GM21423 (cell line): ENCODE measurements at regions not wholly inside any gene's neighbourhood (a gene's known extent, or its start where the extent isn't known, plus 50 kb on each side); places are given as distances from the start of the nearest gene placed in this dataset.
"Not testable (repeated sequence)": the region's sequence is repeated elsewhere in the genome, so short reads cannot be mapped to it uniquely, and the experiment has no call there.

ENCODE experiments used
- ATAC-seq: cut with Tn5 transposase; IDR thresholded peaks from one replicate; pipeline ENCODE4 v1.9.1; 2021; ENCODE audit warnings: mild to moderate bottlenecking, moderate library complexity; ENCODE audit not compliant: unreplicated experiment

DNA sequence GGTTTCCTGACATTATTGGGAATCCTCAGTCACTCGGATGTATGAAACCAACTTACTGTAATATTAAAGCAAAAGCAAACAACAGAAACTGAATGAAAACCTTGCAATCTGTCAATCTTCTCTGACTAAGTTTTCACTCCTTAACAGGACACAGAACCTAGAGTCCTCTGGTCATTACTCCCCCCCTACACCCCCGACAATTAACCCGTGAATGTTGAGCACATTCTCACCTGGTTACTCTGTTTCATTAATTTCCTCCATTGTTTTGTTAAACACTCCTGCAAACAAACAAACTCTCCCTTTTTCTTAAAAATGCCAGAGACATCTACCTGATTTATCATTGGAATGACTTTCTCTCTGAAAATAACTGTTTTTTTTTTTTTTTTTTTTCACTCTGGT lies 469.0 kb upstream of the PRKX start:
- no peak for ATAC-seq

DNA sequence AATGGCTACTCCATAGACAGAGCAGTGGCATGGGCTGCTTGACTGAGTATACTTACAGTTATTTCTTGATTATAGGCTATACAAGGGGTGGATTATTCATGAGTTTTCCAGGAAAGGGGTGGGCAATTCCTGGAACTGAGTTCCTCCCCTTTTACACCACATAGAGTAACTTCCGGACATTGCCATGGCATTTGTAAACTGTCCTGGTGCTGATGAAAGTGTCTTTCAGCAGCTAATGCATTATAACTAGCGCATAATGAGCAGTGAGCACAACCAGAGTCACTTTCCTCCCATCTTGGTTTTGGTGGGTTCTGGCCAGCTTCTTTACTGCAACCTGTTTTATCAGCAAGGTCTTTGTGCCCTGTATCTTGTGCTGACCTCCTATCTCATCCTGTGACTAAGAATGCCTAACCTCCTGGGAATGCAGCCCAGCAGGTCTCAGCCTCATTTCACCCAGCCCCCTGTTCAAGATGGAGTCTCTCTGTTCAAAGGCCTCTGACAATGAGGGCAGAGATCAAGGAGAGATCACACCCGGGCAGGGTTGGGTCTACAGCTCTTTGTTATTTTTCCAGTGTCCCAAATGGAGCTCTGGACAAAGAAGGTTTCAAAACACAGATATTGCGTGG lies 468.4 kb upstream of the PRKX start:
- no peak for ATAC-seq

DNA sequence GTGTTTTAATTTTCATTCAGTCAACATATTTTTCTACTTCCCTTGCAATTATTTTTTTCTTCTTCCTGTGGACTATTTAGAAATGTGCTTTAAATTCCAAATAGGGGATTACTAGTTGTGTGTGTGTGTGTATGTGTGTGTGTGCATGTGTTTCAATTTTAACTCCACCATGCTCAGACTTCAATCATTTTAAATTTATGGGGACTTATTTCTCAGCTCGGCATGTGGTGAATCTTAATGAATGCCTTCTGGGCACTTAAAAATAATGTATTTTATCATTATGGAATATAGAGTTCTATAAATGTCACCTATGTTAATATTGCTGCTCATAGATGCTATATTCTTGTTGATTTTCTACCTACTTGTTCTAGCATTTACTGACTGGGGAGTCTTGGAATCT lies 465.6 kb upstream of the PRKX start:
- no peak for ATAC-seq

DNA sequence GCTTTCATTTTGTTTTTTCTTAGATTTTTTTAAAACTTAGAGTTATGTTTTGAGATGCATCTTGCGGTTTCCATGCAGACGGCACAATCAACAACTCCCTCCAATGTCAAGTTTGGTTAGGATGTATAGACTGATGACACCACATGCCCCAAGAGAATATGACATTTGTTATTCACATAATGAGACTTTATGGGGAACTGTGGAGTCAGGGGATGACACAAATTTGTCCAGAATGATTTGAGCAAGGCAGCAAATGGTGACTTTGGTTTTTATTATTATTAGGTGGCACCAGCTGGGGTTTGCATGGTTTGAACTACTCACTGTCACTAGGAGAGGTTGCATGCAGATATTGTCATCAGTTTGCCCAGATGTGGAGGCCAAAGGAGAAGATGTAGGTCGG lies 461.8 kb upstream of the PRKX start:
- ATAC-seq, result no peak

DNA sequence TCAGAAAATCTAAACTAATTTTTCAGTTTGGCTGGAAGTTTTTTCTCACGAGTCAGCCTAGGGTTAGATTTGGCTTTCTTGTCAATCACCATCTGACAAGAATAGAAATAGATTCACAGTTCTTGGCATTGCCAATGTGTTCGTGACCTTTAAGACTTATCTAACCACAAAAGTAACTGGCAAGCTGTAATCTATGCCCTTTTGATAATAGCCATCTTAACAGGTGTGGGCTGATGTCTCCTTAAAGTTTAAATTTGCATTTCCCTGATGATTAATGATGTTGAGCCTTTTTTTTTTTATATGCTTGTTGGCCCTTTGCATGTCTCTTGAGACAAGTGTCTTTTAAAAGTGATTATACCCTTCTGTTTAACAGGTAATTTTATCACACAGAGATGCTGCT lies 460.3 kb upstream of the PRKX start:
- no peak for ATAC-seq

DNA sequence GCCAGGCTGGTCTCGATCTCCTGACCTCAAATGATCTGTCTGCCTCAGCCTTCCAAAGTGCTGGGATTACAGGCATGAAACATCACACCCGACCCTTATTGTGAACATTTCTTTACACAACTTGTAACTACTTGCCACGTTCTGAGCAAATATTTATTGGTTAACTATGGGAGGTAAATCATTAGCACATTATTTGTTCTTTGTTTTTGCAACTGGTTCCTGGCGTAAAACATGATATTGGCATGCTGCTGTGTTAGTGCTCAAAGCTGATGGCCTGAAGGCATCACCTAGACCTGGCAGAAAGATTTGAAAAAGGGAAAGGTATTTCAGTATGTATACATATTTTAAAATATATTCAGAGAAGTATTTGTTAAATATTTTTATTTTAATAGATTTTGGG lies 438.3 kb upstream of the PRKX start:
- ATAC-seq, result no peak

DNA sequence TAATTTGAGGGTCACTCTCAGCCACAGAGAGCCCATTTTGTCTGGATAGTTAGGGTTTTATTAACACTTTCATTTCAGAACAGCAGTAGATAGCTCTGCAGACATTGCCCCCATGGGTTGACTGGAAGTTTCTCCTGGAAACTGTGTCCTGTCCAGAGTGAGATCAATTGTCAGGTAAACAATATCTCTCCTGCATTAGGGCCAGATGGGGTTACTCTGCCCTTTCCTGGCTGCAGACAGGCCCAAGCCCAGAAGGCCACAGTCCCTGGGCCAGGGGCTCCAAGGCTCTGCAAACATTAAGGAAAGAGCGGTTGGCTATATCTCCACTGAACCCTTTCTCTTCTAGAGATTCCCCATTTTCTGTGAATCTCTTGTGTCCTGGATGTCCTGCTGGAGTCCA lies 436.8 kb upstream of the PRKX start:
- ATAC-seq, result no peak

DNA sequence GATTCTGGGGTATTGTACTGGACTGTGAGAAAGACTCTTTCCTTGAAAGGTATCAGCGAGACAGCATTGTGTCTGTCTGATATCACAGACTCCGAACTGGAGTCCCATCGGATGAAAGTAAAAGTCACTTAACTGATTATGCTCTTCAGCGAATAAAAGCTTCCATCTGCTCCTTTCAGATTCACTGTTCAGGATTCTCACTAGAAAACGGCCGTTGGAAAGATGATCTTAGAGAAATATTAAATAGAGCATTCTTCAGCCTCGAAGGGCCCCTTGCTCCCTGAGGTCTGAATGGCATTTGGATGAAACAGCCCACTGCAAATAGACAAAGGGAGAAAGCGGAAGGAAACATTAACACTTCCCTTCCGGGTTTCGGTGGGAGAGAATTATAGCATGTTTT lies 416.2 kb upstream of the PRKX start:
- no peak for ATAC-seq

DNA sequence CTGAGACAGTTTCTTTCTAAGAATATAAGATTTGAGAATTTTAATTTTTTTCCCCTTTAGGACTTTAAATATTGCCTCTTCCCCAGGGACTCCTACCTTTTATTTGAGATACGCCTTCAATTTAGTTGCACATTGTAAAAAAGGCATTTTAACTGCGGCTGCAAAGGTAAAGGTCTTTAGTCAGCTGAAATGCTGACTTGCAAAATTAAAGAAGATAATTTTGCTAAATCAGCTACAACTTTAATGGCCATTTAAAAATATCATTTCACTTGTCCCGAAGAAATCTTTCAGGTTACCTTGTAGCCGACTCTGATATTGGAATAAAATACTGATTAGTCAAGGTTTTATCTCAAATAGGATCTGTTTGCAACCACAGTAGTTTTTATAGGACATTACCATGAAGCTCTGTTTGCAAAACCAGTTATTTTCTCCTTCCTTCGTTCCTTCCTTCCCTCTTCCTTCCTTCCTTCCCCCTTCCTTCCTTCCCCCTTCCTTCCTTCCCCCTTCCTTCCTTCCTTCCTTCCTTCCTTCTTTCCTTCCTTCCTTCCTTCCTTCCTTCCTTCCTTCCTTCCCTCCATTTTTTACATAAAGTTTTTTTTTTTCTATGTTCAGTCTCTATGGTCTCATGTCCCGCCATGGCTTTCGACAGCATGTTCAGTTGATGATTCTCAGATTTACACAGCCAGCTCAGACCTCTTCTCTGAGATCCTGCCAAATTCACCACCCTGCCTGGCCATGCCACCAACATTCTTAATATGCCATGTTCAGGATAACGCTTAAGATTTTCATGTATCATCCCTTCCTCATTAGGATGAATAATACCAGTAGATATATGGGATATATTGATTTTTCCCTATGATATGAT lies 405.4 kb upstream of the PRKX start:
- no peak for ATAC-seq

DNA sequence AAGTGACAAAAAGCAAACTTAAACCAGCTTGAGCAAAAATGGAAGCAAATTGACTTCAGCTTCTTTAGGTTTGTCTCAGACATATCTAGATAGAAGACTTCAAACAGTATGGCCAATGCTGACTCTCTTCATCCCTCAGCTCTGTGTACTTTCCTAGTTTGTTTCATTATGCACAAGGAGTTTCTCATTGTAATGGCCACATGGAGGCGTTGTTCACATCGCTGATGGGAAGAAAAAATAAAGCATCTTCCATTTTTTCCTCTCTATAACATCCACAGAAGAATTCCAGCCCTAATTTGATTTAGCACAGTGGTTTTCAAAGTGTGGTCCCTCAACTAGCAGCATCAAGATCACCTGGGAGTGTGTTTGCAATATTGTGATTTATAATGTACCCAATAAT lies 397.5 kb upstream of the PRKX start:
- ATAC-seq, result no peak

DNA sequence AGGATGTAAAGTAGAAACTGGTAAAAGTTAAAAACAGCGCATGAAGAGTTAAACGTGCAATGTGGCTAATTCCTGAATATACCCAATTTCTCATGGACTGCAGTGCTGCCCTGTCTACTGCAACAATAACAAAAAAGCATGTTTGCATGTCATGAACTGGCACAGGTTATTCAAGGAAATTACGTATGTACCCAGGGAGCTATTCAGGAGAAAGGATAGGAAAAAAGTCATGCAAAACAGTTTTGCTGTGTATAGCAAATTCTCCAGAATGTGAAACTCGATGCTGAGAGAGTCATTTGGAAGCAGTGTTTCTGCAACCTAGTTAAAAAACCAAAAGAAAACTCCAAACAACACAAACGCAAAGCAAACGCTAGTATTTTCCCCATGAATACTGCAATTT lies 381.5 kb upstream of the PRKX start:
- no peak for ATAC-seq

DNA sequence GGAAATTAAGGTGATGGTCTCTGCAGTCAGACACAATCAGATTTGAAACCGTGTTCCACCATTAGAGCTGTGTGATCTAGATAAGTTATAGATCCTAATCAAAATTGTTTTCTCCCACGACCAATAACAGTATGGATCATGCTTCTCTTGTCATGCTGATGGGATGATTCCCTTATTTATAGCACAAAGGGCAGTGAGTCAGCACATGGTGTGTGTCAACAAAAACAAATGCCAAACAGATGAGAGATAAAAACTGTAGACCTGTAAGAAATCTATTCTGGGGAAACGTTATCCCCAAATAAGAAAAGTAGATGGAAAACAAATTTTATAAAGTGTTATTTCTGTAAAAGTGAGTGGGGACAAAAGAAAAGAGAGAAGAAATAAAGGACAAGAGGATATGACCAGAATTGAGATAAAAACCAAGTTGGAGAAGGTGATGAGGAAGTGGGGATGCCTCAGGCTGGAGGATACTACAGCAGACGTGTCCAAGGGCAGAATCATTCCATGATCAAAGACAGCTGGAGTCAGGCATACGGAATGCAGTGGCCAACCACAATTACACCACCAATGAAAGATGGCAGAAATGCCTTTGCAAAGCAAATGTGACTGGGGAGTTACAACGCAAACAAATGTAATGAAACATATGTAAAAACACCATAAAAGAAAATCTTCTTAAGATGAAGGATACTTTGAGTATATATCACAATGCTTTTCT lies 377.8 kb upstream of the PRKX start:
- ATAC-seq, result no peak

DNA sequence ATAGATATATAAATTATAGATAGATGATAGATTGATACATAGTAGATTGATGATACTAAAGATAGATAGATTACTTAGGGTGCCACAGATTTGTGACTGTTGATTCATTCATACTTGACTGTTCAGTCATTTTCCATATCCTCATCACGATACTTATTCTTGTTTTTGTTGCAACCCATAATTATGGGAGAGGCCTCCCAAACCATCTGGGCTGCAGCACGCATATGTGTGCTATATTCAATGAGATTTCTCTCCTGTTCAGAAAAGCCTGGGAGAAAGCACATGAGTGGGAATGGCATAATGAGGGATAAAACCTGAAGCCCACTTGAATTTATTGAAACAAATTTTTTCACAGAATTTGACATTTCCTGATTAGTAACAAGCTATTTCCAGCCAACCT lies 346.4 kb upstream of the PRKX start:
- no peak for ATAC-seq

DNA sequence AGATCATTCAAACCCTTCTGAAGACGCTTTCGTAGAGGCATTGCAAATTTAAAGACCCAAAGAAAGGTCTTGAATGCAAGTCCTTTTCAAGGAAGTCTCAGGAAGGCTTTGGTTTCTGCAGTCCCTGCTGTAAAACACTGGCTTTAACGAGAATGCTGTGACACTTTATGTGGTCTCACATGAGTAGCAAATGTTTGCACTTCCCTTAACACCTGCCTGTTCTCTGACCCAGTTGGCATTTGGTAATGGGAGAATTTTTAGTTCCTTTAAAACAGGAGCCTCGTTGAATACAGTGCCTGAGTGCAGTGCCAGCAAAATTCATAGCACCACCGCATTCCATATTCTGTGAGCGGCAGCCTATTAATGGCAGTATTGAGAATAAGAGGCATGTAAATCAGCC lies 330.5 kb upstream of the PRKX start:
- no peak for ATAC-seq

DNA sequence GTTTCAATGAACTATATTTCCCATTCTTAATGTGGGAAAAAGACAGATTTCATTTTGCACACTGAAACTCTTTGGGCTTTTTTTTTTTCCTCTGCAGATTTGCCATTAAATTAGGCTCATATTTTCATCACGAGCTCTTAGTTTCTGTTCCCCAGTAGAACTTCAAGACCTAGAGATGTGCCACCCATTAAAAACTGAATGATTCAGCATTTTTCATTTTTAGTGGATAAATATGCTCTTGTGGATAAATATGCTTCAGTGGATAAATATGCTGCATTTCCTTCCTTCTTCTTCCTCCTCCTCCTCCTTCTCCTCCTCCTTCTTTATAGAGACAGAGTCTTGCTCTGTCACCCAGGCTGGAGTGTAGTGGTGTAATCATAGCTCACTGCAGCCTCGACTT lies 322.4 kb upstream of the PRKX start:
- no peak for ATAC-seq

DNA sequence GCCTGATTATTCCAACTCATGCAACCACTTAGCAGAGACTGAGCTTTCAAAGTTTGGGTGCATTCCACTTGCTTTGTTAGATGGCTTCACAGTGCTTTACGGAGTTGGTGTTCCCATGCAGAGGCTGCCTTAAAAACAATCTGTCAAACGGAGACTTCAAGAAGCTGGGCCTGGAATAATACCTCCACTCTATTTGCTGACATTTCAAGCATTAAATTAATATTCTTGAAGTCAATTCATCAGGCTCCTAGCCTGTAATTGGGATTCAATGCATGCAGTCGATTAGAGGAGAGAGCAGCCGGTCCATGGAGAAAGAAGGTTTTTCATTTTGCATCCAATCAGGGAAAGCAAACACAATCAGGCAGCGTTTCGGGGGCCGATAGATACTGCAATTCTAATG lies 314.7 kb upstream of the PRKX start:
- ATAC-seq, result no peak

DNA sequence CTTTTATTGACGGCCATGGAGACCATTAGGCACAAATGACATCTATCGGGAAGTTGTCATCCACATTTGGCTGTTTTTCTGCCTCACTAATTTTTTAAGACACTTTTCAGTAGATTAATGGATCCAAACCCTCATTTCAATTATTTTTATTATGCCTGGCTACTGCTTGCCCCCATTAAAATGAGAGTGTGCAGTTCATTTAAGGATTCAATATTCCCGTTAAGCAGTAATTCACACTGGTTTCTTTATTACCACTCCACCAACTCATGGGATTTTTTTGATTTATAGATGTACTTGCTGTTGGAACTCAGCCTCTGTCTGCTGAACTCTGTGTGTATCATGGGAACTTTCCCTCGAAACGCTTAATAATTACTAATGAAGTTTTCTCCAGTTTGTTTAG lies 291.8 kb upstream of the PRKX start:
- ATAC-seq, result no peak

DNA sequence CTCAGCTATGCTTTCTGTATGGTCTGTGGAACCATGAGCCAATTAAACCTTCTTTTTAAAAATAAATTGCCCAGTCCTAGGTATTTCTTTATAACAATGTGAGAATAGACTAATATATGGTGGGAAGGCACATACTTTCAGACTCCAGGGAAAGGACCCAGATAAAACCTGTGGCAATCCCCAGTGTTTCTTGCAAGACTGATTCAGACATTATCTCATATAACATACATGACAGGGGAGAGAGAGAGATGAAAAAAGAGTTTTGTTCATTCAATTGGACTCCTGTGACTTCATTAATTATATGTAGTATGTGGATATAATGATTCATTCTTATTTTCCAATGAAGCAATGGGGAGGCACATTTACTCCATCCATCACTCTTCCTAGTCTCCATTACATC lies 291.4 kb upstream of the PRKX start:
- ATAC-seq, result no peak

DNA sequence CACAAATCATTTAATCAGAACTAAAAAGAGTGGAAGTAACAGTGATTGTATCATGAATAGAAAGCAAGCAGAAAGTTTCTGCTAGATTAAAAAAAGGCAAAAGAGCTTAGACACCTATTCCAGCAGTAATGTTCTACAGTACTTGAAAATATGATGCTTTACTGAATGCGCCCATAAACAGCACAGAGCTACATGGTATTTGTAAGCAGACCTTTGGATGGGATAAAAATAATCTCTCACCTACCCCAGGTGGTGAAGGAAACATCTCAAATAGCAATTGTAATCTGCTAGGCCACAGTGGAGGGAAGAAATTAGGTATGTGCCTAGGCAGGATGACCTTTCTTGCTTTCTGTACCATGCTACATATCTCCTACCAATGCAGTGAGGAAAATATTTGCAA lies 280.9 kb upstream of the PRKX start:
- no peak for ATAC-seq

DNA sequence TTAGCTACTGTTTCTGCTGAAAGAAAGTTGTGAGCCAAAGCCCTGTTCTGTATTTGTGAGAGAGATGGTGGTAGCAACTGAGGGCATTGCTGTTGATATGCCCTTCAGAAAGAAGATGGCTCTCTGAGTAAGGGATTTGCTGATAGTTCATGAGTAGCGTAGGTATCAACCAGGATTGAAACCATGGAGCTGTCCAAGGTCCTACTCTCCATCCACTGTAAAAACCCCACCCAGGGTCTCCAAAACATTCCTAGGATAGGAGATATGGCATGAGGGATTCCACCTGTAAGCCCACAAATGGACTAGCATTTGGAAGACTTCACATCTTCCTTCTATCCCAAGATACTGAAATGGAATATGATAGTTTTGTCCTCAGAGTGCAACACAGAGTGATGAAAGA lies 277.1 kb upstream of the PRKX start:
- ATAC-seq, result no peak

DNA sequence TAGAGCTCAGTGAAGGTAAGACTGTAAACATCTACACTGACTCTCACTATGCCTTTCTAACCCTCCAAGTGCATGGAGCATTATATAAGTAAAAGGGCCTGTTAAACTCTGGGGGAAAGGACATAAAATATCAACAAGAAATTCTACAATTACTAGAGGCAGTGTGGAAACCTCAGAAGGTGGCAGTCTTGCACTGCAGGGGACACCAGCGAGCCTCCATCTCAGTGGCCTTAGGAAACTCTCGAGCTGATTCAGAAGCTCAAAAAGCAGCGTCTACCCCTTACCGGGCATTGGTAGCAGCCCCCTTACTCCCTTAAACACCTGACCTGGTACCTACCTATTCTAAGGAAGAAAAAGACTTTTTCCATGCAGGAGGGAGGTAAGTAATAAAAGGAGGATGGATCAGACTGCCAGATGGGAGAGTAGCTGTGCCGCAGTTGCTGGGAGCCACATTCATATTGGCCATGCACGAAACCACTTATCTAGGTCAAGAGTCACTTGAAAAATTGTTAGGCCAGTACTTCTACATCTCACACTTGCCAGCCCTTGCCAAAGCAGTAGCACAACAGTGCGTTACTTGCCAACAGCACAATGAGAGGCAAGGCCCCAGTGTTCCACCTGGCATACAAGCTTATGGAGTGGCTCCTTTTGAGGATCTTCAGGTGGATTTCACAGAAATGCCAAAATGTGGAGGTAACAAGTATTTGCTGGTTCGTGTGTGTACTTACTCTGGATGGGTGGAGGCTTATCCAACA lies 258.8 kb upstream of the PRKX start:
- ATAC-seq, result not testable (repeated sequence)
